ENCODE measurements at regions not wholly inside any gene's neighbourhood (a gene's known extent, or its start where the extent isn't known, plus 50 kb on each side); places are given as distances from the start of the nearest gene placed in this dataset.

- DNase-seq (ENCODE audit: low read depth) = no peak
Observed at GRCh38 chr1:199700551-199700950, 327.0 kb upstream of the NR5A2 start.

DNA sequence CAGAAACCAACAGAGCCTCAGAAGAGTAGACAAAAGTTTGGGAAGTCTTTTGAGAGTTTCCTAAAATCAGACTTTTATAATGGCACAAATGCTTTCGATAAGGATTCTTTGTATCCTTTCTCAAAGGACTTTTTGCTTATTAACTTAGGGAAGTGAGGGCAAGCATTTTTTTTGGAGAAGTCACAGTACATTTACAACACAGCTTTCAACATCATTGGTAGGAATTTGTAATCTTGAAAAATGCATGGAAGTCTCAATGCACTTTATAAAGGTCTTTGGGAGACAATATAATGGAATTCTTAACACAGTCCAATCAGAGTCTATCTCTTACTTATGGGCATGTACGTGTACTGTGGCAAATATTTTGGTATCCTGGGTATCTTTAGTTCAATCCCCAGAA, 325.8 kb upstream of the NR5A2 start:
- peak; percentile 49 for DNase-seq (ENCODE audit: low read depth)

- DNase-seq (ENCODE audit: low read depth) = no peak
Observed at GRCh38 chr1:199704231-199704630, 323.3 kb upstream of the NR5A2 start.

GRCh38 chr1:199705825-199706224, 321.7 kb upstream of the NR5A2 start:
- no peak for DNase-seq (ENCODE audit: low read depth)

- no peak for DNase-seq (ENCODE audit: low read depth)
Observed at GRCh38 chr1:199706826-199707606, 320.5 kb upstream of the NR5A2 start.

- DNase-seq (ENCODE audit: low read depth) = no peak
Observed at GRCh38 chr1:199710974-199711373, 316.5 kb upstream of the NR5A2 start.

GRCh38 chr1:199716729-199717128, 310.8 kb upstream of the NR5A2 start:
- DNase-seq (ENCODE audit: low read depth) = no peak

DNA sequence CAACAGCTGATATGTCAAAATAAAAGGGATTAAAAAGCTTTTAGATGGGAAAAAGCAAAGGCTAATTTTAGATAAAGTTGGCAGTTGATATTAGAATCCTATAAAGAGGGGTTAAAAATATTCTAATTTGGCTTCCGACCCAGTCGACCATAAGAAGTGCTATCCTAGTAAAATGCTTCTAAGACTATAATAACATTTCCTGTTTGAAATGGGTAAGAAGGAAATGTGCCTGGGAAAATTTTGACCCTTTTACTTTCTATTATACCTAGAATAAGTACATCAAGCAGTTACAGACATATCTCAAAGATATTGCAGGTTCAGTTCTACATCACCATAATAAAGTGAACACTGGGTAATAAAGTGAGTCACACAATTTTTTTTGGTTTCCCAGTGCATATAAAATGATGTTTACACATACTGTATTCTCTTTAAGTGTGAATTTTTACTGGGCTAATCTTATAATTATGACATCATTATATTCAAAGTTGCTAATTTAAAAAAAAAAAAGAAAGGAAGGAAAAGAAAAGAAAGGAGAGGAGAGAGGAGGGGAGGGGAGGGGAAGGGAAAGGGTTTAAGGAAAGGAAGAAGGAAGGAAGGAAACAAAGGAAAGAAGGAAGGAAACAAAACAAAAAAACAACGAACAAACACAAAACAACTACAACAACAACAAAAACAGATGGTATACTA, 308.2 kb upstream of the NR5A2 start:
- no peak for DNase-seq (ENCODE audit: low read depth)

DNA sequence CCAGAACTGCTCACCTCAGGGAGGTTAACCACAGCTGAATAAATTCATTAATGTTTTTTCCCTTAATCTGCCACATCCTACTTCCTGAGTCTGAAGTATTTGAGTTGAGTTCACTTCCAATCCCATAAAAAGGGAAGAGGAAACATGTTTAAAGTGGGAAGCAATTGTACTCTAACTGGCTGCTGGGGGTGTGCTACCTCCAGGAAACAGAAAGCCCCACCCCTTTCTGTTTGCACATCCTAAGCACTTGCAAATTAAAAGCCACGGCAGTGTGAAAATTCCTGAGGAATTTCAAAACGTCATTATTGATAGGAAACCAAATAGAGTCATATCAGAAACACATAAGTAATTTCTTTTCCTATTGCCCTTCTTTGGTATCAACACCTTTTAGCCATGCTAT, 307.0 kb upstream of the NR5A2 start:
- no peak for DNase-seq (ENCODE audit: low read depth)

GRCh38 chr1:199721001-199721400, 306.5 kb upstream of the NR5A2 start:
- DNase-seq (ENCODE audit: low read depth) = no peak

DNA sequence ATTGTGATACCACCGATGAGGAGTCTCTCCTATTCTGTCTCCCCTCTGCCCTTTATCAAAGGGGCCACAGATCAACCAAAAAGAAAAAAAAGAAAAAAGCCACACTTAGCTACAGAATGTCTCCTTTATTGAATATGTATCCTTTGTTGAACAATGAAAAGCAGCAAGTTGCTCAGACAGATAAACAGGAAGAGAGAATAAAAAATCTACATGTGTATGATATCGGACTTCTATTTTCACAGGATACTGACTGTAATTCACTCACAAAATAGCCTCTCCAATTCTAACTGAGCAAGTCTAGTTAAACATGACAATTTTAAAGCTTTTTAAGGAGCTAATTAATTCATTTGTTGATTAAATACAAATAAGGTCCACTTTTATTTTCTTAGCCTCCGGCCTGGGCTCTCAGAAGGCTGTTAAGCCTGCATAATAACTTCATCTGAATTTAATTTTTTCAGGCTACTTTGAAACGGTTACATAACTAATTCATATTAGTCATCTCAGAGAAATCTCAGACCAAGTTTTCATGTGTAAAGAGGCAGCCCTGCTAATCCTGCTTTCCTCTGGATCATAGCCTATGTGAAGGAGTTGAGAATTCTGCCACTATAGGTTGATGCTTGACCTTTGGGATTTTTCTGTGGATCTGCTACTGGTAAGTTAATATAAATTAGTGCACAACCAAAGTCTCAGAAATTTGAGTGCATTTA, 304.1 kb upstream of the NR5A2 start:
- DNase-seq (ENCODE audit: low read depth) = no peak

GRCh38 chr1:199724049-199724448, 303.5 kb upstream of the NR5A2 start:
- no peak for DNase-seq (ENCODE audit: low read depth)

- DNase-seq (ENCODE audit: low read depth) = no peak
Observed at GRCh38 chr1:199725002-199725565, 302.4 kb upstream of the NR5A2 start.

DNA sequence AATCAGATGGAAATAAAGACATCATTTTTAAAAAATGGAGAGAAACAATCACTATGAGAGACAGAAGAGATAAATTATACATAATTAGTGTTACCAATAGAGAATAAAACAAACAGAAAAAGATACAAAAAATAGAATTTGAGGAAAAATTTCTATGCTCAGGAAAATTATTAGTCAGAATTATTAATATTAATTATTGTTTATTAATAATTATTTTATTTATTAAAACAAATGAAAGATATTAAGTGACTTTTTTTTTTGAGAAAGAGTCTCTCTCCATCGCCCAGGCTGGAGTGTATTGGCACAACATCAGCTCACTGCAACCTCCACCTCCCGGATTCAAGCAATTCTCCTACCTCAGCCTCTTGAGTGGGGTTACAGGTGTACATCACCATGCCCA, 299.8 kb upstream of the NR5A2 start:
- no peak for DNase-seq (ENCODE audit: low read depth)

DNA sequence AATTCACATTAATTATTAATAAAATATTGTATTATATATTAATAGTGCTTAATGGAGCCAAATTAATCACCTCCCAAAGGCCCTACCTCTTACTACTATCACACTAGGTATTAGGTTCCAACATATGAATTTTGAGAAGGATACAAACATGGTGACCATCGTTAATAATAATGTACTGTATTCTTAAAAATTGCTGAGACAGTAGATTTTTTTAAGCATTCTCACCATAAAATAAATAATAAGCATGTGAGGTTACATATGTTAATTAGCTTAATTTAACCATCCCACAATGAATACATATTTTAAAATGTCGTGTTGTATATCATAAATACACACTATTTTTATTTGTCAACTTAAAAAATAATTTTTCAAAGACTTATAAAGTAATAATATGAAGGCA, 299.2 kb upstream of the NR5A2 start:
- no peak for DNase-seq (ENCODE audit: low read depth)

GRCh38 chr1:199733125-199733524, 294.4 kb upstream of the NR5A2 start:
- no peak for DNase-seq (ENCODE audit: low read depth)

GRCh38 chr1:199734186-199734585, 293.3 kb upstream of the NR5A2 start:
- DNase-seq (ENCODE audit: low read depth) = no peak

- no peak for DNase-seq (ENCODE audit: low read depth)
Observed at GRCh38 chr1:199735660-199736059, 291.9 kb upstream of the NR5A2 start.

- no peak for DNase-seq (ENCODE audit: low read depth)
Observed at GRCh38 chr1:199736646-199737045, 290.9 kb upstream of the NR5A2 start.

GRCh38 chr1:199741586-199741985, 285.9 kb upstream of the NR5A2 start:
- DNase-seq (ENCODE audit: low read depth) = no peak

- DNase-seq (ENCODE audit: low read depth) = peak; percentile 74
Observed at GRCh38 chr1:199742547-199742946, 285.0 kb upstream of the NR5A2 start.

DNA sequence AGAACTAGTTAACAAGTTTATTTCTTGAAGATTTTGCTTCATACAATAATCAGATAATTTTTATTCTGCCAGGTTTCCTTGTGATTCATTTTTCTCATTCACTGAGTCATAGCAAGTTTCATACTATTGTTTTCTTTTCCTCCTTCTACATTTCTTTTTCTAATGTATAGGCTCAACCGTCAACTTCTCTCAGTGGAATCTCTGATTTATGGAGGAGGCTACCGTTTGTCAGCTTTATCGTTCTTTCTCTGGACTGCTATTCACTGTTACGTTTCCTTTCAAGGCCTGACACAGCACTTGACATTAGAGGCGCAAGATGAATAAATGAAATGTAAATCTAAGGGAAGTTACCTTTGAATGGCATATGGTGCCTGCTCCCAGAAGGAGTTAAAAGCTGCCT, 284.3 kb upstream of the NR5A2 start:
- no peak for DNase-seq (ENCODE audit: low read depth)

Data from fibroblast of gingiva (primary cell).